GM19372 (cell line): ENCODE measurements at regions not wholly inside any gene's neighbourhood (a gene's known extent, or its start where the extent isn't known, plus 50 kb on each side); places are given as distances from the start of the nearest gene placed in this dataset.

Experiments
- ATAC-seq: cut with Tn5 transposase; IDR thresholded peaks from one replicate; pipeline ENCODE4 v1.9.1; 2021; ENCODE audit warnings: mild to moderate bottlenecking, low read depth, moderate library complexity; ENCODE audit not compliant: unreplicated experiment

DNA sequence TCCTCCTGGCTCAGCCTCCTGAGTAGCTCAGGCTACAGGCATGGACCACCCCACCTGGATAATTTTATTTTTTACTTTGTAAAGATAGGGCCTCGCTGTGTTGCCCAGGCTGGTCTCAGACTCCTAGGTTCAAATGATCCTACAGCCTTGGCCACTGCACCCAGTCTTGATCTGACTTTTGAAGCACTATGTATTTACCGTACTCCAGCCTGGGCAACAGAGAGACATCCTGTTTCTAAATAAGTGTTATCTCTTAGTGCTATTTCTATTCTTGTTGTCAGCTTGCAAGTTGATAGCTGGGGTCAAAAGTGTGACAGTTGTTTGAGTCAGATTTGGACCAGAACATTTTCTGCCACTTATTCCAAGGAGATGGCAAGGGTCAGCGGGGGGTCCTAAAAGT is 486.4 kb downstream of the NPIPA7 start:
- no peak for ATAC-seq

DNA sequence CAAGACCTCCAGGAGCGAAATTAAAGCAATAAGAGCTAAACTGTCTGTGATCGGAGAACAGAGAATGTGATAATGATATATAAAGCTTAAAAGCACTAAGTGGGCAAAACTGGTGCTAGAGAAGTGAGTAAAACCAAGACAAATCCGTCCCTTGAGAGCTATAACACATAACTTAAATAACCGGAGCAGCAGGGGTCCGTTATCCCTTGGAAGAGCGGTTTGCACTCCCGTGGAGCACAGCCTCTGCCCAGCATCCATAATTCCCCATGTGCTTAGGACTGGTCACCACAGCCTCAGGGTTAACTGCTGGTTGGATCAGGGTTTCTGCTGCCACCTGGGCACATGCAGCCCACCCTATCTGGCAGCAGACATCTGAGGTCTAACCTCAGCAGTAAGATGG is 489.0 kb downstream of the NPIPA7 start:
- no peak for ATAC-seq

DNA sequence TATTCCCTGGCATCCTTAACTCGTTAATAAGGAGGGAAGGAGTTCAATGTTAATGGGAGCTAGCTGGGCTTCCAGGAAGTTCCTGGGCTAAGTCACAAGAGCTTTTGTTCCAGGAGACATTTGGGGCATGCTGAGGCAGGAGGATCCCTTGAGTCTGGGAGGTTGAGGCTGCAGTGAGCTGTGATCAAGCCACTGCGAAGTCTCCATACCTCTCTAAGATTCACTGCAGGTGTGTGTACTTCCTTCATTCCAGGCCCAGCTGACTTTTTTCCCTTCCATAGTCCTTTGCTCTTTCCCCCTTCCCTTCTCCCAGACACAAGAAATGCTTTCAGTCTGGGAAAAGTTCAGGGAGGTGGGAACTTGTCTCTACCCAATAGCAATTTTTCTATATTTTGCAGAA is 489.8 kb downstream of the NPIPA7 start:
- no peak for ATAC-seq

DNA sequence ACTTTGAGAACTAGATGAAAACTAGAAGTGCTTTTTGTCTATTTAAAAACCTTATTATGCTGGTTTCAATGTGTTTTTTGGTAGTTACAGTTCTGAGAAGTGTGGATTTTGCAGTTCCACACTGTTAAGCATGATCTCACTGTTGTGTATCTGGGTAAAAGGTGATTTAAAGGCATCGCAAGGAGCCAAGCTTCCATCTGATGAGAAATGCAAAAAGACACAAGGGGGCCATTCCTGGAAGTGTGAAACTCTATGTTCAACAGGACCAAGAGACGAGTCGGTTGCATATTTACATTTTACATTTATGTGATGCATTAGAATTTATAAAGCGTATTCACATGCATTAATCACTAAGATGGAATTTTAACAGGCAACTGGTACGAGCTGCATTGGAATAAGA is 490.8 kb downstream of the NPIPA7 start:
- ATAC-seq, result no peak

DNA sequence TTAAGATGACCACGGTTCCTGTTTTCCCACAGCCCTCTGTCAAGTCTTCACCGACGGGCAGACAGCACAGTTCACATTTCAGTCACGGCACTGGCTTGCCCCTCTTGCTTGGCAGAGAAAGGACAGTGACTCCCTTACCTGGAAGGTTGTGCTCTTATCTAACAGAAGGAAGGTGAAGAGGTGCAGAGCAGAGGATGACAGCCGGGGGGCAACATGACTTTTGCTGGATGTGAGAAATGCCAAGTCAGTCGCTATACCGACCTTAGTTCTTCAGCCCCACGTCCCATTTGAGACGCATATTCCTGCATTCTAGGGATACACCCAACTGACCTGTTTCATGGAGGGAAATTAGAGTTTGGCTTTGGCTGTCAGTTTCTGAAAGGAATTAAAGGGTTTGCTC is 492.3 kb downstream of the NPIPA7 start:
- no peak for ATAC-seq

DNA sequence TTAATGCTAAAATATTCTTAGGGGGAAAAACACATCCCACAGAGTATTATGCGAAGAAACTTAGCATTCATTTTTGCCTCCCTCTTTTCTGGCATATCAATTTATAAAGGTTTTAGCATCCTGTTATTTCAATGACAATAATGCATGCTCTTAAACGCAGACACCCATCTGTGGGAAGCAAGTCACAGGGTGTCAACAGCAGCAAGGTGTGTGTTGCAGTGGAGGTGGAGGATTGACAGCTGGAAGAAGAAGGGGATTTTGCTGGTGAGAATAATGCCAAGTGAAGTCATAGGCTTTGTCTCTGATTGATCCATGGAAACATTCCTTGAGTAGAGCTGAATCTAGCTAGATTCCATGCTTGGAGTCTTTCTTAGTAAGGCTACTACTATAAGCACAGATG is 498.1 kb downstream of the NPIPA7 start:
- ATAC-seq, result no peak

DNA sequence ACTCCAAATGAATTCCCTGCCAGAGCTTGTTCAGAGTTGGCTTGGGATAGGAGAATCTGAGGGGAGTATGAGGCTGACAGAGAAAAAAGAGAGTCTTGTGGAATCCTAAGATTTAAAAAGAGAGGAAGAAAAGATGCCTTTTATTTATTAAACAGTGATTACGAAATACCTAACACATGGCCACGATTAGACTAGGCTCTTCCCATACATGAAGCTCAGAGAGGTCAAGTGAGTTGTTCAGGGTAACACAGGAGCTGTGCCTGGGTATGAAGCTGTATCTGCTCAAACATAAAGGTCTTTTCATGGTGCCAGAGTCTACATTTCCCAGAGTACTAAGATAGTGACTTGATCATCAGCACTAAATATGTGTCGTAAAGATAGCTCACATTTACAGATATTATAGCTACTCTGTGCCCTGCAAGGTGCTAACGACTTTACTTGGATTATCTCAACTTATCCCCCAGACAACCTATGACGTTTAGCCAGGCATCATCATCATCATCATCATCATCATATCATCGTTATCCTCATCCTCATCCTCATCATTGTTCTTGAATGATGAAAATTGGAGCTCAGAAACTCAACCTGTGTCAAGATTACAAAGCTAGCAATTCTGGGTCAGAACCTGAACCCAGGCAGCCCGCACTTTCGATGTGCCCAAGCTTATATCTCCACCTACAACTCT is 500.8 kb downstream of the NPIPA7 start:
- ATAC-seq, result no peak

DNA sequence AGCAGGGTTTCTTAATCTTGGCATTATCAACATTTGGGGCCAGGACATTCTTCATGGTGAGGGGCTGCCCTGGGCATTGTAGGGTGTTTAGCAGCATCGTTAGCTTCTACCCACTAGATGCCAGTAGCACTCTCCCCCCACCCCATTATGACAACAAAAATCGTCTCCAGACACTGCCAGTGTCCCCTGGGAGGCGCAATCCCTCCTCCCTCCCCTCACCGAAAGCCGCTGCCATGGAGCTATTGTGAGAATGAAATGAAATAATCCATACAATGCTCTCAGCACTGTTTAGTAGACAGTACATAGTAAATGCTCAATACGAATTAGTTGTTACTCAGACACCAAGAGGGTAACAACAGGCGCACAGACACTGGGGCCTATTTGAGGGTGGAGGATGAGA is 502.9 kb downstream of the NPIPA7 start:
- no peak for ATAC-seq

DNA sequence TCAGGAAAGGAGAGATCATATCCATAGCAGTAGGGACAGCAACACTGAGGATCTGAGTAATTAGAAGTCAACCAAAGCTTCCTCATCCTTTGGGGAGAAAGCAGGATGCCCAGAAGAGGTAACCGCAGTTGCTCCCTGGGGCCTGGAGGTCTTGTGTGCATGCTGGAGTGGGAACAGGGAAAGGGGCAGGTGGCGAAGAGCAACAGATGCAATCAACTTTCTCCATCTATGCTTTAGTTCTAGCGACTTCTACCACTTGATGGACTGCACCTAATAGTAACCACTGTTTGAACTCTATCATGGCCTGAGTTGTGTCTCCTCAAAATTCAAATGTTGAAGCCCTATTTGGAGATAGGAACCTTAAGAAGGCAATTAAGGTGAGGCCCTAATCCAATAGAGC is 503.8 kb downstream of the NPIPA7 start:
- ATAC-seq, result no peak

DNA sequence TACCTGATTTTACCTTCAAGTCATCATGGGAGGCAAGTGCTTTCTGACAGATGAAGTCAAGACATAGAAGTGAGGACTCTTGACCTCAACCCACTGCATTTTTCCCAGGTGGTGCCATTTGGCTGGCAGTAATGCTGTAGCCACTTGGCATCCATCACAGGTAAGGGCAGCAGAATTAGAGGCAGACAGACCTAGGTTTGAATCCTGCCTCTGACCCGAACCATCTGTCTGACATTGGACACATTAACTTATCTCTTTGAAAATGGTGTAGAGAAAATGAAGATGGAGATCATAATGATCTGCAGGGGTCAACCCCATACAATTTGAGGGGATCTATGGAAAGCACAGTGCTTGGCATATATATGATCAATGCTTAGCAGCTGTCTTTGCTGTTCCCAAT is 505.5 kb downstream of the NPIPA7 start:
- ATAC-seq, result no peak

DNA sequence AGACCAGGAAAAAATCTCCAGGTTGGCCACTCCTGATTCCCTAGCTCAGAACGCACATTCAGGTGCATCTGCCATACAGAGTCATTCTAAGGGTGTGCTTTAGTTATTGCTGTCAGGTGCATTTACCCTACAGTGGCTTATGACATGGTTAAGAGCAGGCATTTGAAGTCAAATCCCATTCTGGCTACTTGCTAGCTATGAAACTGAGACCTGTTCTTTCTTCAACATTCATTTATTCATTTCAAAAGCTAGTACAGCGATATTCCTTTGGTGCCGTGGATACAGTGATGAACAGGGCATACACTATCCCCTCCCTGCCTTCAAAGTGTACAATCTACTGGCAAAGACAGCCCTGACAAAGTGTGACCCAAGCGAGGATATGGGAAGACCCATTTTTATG is 508.3 kb downstream of the NPIPA7 start:
- no peak for ATAC-seq

DNA sequence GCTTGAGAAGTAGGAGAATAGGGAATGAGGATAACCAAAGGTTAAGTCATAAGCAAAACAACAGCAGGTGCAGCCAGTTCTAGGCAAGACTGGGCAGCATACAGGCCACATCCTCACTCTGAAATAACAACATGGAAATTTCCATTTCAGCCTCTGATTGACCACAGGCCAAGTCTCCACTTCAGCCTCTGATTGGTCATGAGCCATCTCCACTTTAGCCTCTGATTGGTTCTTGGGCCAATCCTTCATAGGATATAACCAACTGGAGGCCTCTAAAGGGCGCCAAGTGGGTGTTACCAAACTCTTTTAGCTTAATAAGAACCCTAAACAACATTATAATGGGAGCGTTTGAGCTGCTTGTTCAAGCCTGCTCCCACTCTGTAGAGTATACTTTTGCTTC is 512.0 kb downstream of the NPIPA7 start:
- no peak for ATAC-seq

DNA sequence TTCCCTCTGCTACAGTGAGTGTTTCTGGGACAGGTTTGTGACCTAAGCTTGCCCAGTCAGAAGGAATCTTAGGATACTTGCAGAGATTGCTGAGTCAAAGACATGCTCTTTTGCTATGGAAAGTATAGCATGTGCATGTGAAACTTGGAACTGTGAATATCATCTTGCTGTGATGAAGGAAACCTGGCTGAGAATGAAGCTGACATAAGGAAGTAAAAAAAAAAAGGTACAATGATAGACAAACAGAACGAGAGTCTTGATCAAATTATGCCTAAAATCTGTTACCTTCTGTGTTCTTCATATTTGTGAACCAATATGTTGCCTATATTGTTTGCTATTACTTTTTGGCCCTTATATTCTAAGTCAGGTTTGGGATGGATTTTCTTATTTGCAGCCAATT is 525.7 kb downstream of the NPIPA7 start:
- no peak for ATAC-seq

DNA sequence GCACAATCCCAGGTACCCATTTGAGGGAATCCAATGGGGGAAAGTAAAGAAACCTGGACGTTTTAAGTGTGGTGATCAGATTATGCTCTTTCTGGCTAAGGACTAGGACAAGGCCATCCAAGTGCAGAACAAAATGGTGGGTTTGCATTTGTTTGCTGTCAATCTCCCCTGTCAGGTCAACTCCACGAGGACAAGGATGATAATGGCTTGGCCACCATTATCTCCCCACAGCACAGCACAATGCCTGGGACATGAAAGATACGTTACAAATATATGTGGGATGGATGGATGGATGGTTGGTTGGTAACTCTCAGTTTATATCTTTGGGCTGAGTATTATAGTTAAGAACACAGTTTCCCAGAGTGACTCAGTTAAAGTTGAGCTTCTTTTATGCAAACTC is 526.9 kb downstream of the NPIPA7 start:
- ATAC-seq, result no peak

DNA sequence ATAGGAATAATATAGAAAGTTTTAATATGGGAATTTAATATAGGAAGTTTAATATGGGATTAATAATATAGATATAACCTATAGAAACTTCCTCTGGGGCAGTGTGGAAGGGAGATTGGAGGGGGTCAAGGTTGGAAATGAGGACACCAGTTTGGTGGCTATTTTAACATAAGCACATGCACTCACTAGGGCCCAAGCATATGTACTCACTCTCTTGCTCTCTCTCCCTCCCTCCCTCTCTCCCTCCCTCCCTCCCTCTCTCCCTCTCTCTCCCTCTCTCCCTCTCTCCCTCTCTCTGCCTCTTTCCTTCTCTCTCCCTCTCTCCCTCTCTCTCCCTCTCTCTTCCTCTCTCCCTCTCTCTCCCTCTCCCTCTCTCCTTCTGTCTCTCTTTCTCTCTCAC is 528.1 kb downstream of the NPIPA7 start:
- ATAC-seq, result no peak

DNA sequence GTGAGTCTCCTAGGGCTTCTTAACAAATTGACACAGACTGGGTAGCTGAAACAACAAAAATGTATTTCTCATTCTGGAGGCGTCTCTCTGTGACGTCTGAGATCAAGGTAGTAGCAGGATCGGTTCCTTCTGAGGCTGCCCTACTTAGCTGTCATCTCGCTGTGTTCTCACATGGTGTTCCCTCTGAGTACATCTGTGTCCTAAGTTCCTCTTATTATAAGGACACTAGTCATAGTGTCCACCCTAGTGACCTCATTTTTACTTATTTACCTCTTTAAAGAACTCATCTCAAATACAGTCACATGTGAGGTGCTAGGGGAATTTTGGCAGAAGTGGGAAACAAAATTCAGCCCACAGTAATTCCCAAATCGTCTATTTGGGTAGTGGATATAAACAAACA is 529.1 kb downstream of the NPIPA7 start:
- no peak for ATAC-seq

DNA sequence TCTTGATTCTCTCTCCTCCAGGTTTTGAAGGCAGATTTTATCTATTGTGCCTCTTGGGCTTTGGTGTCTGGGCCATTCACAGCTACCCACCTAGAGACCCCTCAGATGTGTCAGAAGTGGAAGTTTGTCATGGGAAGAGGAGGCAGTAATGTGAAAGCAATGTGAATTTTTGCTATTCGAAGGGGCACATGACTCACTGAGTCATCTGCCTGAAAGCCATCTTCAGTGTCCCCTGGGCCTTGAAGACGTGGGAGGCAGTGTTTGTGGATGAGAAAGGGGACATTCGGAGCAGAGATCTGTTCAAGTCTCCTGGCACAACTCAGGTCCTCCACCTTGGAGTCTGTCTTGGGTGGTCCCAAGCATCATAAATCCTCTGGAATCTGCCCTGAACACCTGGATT is 530.2 kb downstream of the NPIPA7 start:
- ATAC-seq, result no peak

DNA sequence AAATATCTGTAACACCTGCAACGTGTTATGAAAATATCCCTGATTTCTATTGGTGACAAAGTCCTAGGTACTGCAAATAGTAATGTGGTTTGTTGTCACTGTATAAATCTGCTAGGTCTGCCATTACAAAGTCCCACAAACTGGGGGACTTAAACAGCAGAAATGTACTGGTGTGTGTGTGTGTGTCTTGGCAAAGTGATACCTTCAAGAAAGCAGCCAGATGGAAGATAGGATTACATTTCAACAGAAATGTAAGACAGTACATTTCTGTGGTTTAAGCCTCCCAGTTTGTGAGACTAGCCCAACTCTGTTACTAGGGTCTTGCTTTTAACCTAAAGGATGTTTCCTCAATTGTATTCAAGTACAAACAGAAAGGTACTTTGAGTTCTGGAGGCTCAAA is 531.7 kb downstream of the NPIPA7 start:
- no peak for ATAC-seq

DNA sequence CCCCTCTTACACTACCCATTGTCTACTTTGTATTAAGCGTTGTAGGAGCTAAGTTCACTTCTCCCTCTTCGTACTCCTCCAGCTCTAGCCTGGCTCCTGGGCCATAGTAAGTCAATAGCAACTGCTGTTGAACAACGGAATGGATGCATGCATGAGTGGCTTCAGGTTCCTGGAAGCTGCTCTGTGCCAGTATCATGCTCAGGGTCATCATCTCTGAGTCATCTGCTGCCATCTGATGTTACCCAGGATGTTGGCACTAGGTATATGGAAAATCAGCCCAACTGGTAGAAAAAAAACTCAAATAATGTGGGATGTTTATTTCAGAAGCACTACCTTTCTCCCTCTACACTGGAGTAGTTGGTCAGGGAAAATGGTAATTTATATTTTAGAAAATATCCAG is 536.8 kb downstream of the NPIPA7 start:
- no peak for ATAC-seq

DNA sequence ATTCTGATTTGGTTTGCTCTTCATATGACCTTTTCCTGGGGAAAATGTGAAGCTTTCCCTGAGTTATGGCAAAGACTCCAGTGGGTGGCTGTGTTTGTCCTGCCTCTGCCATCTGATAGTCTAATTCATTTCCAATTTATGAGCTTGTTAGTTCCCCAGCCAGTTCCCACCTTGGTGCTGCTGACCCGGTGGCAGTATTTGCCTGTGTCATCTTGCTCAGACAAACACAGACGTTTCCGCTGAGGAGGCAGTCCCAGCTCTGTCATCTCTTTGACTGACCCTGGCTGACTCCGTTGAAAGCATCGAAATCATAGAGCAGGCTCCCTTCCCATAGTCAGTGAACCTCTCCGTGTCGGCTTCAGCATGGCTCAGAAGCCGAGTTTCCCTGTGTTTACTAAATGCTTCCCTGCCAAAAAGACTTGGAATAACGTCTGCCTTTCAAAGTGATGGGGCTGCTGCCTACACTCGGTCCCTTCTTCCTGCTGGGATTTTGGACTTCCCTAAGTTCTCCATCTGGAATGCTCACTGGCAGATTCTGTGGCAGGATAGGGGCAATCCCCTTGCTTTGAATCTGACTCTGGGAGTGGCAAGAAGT is 538.3 kb downstream of the NPIPA7 start:
- ATAC-seq, result no peak

DNA sequence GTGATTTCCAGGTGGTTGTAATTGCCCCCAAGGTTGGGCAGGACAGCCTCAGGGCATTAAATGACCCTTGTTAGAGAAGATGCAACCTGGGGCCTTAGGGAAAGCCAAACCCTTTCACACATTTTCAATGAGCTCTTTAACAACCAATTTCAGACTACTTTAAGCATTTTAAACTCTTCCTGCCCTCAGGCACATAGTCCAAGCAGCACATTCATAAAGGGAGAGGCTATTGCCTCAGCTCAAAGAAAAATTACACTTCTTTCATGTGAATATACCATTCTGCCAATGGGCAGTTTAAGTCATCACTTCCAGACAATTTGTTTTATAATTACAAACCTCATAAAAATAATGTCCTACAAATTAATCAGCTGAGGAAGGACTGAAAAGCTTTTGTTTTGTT is 544.5 kb downstream of the NPIPA7 start:
- no peak for ATAC-seq

DNA sequence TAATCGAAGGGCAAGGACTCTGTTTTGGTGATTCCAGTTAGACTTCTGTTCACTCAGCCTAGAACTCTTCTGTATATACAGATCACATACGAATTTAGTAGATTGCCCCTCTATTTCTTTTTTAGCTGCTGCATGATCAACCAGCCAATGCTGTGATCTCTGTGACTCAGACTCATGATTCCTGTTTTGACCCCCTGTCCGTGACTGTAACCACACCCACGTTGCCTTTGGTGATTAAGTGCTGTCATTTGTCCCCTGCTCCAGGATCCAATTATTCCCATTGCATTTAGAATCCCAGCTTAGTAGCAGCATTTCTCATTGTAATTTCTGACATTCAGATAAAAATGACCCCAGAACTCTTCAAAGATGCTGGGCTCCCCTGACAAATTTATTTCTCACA is 545.7 kb downstream of the NPIPA7 start:
- no peak for ATAC-seq

DNA sequence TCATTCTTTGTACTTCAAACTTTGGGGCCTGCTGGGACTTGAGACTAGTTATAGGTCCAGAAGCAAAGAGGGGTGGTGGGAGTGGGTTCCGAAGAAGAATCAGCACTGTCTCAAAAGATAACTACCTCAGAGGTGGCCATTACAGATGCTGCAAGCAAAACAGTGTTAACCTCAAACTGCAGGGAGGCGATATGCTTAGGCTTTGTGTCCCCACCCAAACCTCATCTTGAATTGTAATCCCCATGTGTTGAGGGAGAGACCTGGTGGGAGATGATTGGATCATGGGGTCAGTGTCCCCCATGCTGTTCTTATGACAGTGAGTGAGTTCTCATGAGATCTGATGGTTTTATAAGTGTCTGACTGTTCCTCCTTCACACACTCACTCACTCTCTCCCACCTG is 545.3 kb downstream of the XYLT1 start:
- no peak for ATAC-seq
